ENCODE measurements at regions not wholly inside any gene's neighbourhood (a gene's known extent, or its start where the extent isn't known, plus 50 kb on each side); places are given as distances from the start of the nearest gene placed in this dataset.

- no peak for DNase-seq
Measured at GRCh38 chrX:139106069-139106468, 394.6 kb upstream of the FGF13 start.

GRCh38 chrX:139094671-139095592, 383.4 kb upstream of the FGF13 start:
- DNase-seq = no peak

GRCh38 chrX:139093201-139093600, 381.7 kb upstream of the FGF13 start:
- no peak for DNase-seq

- DNase-seq = no peak
Measured at GRCh38 chrX:139091878-139092277, 380.4 kb upstream of the FGF13 start.

GRCh38 chrX:139091066-139091465, 379.5 kb upstream of the FGF13 start:
- DNase-seq = no peak

- no peak for DNase-seq
Measured at GRCh38 chrX:139086246-139086645, 374.7 kb upstream of the FGF13 start.

GRCh38 chrX:139085404-139085803, 373.9 kb upstream of the FGF13 start:
- DNase-seq = no peak

- no peak for DNase-seq
Measured at GRCh38 chrX:139083191-139083590, 371.7 kb upstream of the FGF13 start.

- DNase-seq = no peak
Measured at GRCh38 chrX:139081965-139082364, 370.4 kb upstream of the FGF13 start.

GRCh38 chrX:139079789-139080188, 368.3 kb upstream of the FGF13 start:
- no peak for DNase-seq

- no peak for DNase-seq
Measured at GRCh38 chrX:139078761-139079280, 367.3 kb upstream of the FGF13 start.

- DNase-seq = no peak
Measured at GRCh38 chrX:139078342-139078741, 366.8 kb upstream of the FGF13 start.

GRCh38 chrX:139077281-139078250, 366.0 kb upstream of the FGF13 start:
- no peak for DNase-seq

GRCh38 chrX:139063364-139063763, 351.8 kb upstream of the FGF13 start:
- no peak for DNase-seq

- DNase-seq = no peak
Measured at GRCh38 chrX:139058831-139059495, 347.4 kb upstream of the FGF13 start.

GRCh38 chrX:139052461-139052860, 340.9 kb upstream of the FGF13 start:
- DNase-seq = no peak

GRCh38 chrX:139049465-139049864, 337.9 kb upstream of the FGF13 start:
- no peak for DNase-seq

- no peak for DNase-seq
Measured at GRCh38 chrX:139044680-139045079, 333.2 kb upstream of the FGF13 start.

GRCh38 chrX:139039041-139039440, 327.5 kb upstream of the FGF13 start:
- no peak for DNase-seq

GRCh38 chrX:139026811-139027210, 315.3 kb upstream of the FGF13 start:
- no peak for DNase-seq

- DNase-seq = no peak
Measured at GRCh38 chrX:139026406-139026805, 314.9 kb upstream of the FGF13 start.

GRCh38 chrX:139025816-139026215, 314.3 kb upstream of the FGF13 start:
- no peak for DNase-seq

- DNase-seq = no peak
Measured at GRCh38 chrX:139023531-139023930, 312.0 kb upstream of the FGF13 start.
